OCI-LY7 (cell line): ENCODE measurements at regions not wholly inside any gene's neighbourhood (a gene's known extent, or its start where the extent isn't known, plus 50 kb on each side); places are given as distances from the start of the nearest gene placed in this dataset.

ENCODE experiments used
- CTCF ChIP-seq: fragments of 200-600 bp; sonication (generic); conservative IDR thresholded peaks from 2 replicates; pipeline ENCODE4 v1.5.1; 2014; ENCODE audit warnings: mild to moderate bottlenecking, antibody characterized with exemption, low read length, moderate library complexity, mixed read lengths
- EZH2phosphoT487 ChIP-seq: fragments of 200-600 bp; sonication (generic); IDR thresholded peaks from 2 replicates; pipeline ENCODE4 v1.6.1; 2018; ENCODE audit warnings: low read depth, borderline replicate concordance, mild to moderate bottlenecking, mixed run types, antibody characterized with exemption, low read length, moderate library complexity, mixed read lengths

- TF ChIP-seq CTCF: no peak
- no peak for TF ChIP-seq EZH2phosphoT487
Measured at GRCh38 chr9:115195912-115196311, 78.0 kb upstream of the TNC start.
